Right kidney (tissue), 1 donor: ENCODE measurements at regions not wholly inside any gene's neighbourhood (a gene's known extent, or its start where the extent isn't known, plus 50 kb on each side); places are given as distances from the start of the nearest gene placed in this dataset.
"Not testable (repeated sequence)": the region's sequence is repeated elsewhere in the genome, so short reads cannot be mapped to it uniquely, and the experiment has no call there.

Source experiments
- DNase-seq: peaks from one replicate; pipeline ENCODE4 v3.0.0-alpha.2; 2016

DNA sequence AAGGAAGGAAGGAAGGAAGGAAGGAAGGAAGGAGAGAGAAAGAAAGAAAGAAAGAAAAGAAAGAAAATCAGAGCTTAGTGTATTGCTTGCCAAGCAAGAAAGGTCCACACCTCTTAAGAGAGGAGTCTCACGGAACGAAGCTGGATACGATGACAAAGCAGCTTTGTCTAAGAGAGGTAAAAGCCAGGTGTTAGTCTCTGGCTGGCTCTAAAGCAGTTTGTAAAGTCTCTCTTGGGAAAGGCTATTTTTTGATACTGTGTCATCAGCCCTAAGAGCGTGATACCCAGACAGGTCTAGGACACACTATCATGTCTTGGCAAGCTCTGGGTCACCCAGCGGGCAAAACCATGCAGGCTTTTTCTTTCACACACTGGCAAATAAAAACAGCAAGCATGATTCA lies 297.5 kb upstream of the NBPF12 start:
- not testable (repeated sequence) for DNase-seq

DNA sequence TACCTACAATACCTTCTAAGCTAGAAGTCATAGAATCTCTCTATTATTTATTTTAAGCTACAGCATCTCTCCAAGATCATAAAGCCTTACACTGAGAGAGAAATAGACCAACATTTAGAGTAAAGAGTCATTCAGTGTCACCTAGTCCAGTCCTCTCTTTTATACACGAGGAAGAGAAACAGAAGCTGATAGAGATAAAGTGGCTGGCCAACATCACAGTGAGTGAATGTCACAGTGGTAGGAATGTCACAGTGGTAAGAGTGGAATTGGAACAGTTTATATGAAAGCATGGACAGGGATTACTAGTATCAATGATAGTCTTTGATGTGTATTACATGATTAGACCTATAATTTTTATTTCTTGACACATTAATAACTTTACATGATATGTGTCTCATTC lies 307.8 kb upstream of the NBPF12 start:
- DNase-seq, result not testable (repeated sequence)

DNA sequence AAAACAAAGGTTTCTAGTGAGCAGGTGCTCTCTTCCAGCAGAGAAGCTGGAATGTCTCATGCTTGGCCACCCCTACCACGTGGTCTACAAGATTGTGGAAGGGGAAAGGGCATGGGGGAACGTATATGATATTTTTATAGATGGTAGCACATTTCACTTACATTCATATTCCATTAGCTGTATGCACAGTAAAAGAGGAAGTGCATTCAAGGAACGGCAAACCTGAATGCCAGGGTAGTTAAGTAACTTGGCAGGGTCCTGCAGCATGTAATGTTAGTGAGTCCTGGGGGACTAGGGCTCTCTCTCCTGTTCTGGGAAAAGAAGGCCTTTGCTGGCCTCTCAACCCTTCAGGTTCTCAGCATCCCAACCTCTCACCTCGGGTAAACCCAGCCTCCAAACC lies 319.5 kb upstream of the NBPF12 start:
- DNase-seq, result not testable (repeated sequence)

DNA sequence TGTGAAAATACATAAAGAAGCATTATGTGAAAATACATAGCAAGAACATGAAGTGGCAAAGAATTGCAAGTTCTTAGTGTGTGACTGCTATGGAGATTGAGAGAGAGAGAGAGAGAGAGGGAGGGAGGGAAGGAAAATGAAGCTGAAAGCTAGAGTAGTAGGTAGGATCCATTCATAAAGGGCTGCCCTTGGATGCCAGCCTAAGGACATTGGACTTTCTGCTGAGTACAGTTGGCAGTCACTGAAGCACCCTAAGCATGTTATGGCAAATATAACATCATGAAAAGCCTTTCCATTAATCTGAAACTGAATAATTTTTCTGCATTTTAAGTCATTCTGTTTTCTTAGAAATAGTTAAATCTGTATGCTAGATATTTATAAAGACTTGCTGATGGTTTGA lies 333.4 kb upstream of the NBPF12 start:
- not testable (repeated sequence) for DNase-seq

DNA sequence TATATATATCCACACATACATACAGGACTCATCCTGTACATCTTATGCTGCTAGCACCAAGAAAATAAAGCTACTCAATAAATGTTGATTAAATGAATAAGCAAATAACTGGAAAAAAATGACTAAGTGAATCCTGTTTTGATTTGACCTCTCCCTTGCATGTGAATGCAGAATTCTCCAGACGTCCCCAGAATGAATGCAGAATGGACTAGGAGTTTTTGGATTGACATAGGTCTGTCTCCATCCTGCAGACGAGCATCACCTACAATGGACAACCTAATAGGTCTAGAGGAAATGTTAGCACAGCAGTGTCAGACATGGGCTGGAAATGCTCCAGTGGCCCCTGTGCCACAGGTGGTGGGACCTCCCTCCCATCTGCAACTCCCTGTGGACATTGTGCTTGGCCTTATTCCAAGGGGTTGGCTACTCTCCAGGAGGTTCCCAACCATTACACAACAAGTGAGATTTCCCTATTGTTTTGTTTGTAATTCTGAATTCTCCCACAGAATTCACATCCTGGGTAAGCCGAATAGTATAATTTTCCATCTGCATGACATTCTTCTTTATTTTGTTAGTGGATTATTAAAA lies 337.3 kb upstream of the NBPF12 start:
- DNase-seq, result not testable (repeated sequence)

DNA sequence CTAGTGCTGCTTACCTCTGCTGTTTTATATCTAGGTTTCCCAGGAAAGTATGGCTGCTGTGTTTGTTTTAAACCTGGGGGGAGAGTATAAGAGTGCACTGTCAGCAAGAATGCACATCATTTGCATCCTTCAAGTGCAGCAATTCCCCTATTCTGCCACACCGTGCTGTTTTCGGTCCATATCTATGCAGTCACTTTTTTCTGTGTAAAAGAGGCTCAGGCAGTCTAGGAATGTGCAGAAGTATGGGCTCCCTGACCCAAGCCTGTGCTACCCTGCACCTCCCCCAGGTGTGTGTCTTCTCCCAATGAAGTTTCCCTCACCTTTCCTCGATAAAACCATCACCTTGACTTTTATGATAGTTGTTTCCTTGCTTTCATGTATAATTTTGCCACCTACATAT lies 338.2 kb upstream of the NBPF12 start:
- not testable (repeated sequence) for DNase-seq

DNA sequence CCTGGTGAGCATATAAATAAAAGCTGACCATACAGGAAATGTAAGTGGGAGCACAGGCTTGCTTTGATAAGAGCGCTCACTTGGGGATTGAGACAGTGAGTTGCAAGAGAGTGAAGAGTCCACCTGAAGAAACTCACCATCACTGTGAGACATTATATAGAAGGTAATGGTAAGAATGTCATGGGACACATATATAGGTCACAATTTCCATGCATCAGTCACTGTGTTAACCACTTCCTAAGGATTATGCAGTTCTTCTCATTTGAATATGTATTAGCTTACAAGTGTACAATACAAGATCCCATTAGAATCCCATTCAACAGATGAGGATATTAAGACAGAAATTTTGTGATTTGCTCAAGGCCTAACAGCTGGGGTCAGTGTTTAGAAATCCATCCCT lies 352.4 kb upstream of the NOTCH2NLA start:
- not testable (repeated sequence) for DNase-seq

DNA sequence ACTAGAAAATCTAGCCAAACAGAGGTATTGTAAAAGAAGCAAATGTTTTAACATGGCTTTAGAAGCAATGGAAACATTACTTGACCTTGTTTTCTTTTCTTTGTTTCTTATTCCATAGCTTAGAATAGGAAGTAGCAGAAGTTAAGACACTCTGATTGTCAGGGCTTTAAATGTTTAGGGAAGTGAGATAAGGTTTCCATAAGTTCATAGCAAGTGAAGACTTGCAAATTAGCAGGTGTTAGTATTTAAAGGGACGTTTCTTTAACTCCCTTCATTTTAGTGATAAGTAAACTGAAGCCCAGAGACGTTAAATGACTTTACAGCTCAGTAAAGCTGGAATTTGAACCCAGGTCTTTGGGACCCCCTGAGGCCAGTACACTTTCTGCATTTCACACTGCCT lies 338.7 kb upstream of the NOTCH2NLA start:
- not testable (repeated sequence) for DNase-seq

DNA sequence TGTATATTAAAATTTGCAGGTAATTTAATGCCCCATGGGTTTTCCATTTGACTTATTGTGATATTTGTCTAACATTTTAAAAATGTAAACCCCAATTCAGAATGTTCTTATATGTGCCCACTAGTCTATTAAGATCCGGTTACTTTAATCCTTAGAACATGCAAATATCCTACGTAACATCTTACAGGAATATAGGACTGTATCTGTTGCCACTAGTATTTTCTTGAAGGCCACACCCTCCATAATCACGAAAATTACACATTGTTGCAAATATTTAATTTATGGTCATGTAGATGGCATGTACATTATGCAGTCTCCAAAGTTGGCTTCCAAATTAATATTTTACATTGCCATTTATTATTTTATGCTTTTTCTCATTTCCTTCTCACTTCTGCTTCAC lies 329.2 kb upstream of the NOTCH2NLA start:
- DNase-seq, result not testable (repeated sequence)

DNA sequence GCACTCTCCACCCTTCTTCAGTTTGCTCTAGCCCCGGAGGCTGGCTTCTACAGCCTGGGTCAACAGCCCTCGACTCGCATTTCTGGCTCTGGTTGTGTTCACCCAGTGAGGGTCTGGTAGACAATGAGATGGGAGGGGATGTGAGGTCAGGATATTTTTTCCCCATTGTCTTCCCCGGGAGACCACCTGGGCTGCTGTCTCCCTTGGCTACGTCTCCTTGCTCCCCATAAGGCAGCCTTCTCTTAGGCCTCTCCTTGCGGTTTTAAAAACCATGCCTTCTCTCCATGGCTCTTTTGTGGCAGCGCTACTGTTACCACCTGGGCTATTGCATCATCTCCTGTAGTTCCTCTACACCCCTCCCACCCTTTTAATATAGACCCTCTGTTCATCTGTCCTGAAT lies 327.6 kb upstream of the NOTCH2NLA start:
- not testable (repeated sequence) for DNase-seq

DNA sequence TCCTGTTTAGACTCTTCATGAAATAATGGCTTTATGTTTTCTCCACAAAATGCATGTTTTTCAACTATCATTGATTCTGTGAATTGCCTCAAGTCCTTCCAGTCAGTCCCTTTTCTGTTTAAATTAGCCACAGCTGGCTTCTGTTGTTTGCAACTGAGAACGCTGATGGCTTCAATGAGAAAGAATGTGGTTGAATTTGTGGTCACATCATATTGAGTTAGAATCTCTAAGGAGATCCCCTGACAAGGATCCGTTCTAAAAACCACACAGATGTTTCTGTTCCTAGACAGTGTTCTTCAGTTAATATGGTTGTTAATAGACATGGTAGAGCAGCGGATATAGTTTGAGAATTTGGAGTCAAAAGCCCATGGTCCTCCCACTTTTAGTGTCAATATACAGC lies 323.6 kb upstream of the NOTCH2NLA start:
- DNase-seq, result not testable (repeated sequence)

DNA sequence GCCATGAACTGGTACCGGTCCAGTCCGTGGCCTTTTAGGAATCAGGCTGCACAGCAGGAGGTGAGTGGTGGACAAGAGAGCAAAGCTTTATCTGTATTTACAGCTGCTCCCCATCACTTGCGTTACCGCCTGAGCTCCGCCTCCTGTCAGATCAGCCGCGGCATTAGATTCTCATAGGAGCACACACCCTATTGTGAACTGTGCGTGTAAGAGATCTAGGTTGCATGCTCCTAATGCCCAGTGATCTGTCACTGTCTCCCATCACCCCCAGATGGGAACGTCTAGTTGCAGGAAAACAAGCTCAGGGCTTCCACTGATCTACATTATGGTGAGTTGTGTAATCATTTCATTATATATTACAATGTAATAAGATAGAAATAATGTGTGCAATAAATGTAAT lies 319.9 kb upstream of the NOTCH2NLA start:
- DNase-seq, result not testable (repeated sequence)

DNA sequence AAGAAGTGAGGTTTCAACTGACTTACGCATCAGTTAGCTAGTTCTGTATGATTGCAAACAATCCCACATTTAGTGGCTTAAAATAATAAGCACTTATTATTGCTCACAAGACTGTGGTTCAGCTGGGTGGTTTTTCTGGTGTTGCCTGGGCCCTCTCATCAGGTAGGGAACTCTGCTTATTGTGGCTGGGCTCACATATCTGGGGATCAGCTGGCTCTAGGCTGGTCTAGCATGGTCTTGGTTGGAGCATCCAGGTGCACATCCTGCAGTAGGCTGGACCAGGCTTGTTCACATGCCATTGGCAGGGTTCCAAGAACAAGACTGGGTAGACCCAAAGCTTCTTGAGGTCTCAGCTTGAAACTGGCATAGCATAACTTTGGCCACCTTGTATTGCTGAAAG lies 317.4 kb upstream of the NOTCH2NLA start:
- DNase-seq, result not testable (repeated sequence)

DNA sequence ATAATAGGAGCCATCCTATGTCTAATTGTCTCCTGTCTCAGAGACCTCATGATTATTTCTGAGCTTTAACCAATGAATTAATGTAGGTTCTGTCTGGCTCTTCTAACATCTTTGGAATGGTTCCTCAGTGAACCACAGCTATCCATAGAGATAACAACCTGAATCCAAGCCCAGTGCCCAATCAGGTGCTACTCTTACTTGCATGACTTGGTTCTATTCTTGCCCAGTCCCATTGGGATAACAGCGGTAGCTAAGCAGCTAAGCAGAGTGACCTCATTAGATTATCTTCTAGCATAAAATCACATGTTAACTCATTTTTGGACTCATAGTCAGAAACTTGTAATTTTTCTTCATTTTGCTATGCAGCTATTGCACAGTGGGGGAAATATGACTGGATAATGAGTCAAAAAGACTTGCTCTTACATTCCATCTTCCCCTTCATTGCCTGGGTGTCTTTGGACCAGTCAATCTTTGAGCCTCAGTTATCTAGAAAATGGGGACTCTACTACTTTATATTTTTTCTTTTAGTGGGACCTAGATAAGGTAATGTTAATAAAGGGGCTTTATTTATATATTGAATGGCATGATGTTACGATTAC lies 309.1 kb upstream of the NOTCH2NLA start:
- DNase-seq, result not testable (repeated sequence)

DNA sequence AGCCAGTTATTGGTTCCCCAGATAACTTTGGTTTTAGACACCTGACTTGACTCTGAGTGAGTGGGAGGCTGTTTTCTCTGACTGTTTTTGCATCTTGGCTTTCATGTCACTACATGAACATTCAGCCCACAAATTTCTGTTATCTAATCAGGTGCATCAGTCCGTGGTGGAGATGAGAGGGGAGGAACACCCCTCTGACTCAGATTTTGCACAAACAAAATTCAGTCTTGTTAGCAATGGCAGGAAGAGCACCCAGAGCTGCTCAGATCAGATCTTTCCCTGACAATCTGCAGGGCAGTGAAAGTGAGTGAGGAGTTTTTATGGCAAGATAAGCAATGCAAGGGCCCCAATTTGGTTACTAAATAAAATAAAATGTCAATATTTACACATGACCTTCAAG lies 307.2 kb upstream of the NOTCH2NLA start:
- DNase-seq, result not testable (repeated sequence)

DNA sequence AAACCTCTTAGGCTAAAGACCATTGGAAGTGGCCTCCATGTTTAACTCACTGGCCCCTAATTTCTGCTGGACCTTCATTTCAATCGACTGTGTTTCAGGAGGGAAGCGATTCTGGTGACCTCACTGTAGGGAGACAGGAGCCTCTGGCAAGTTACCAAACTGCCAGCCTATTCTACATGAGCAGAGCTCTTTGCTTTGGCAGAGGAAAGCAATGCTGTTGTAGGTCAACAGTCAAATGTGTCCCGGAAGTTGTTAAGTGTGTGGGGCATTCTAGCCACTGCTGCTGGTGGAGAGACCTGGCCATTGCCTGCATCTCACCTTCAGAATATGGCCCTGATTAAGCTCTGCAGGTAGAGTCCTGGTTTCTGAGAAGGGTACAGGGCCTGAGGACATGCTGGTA lies 306.8 kb upstream of the NOTCH2NLA start:
- not testable (repeated sequence) for DNase-seq

DNA sequence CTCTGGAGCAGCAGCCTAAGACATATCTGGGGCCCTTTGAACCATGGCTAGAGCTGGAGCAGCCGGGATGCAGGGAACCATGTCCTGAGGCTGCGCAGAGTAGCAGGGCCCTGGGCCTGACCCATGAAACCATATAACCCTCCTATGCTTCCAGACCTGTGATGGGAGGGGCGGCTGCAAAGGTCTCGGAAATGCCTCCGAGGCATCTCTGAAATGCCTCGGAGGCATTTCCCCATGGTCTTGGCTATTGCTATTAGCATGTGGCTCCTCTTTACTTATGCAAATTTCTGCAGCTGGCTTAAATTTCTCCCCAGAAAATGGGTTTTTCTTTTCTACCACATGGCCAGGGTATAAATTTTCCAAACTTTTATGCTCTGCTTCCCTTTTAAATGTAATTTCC lies 302.1 kb upstream of the NOTCH2NLA start:
- DNase-seq, result not testable (repeated sequence)

DNA sequence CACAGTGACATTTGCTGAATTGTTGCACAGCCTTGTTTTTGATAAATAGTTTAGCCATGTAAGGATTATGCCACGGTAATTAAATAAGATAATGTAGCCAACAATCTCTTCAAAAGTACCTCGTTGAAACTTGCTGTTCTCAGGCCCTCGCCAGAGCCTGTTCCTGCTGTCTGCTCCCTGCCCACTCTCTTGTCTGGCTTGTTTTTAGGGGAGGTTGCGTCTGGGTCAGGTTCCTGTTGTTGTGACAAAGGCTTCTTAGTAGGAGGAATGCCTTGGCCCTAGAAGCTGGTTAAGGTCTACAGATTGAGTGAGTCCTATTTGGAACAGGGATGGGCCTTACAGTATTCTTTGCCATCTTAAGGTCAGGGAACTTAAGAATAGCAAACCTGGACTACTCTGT lies 294.0 kb upstream of the NOTCH2NLA start:
- not testable (repeated sequence) for DNase-seq

DNA sequence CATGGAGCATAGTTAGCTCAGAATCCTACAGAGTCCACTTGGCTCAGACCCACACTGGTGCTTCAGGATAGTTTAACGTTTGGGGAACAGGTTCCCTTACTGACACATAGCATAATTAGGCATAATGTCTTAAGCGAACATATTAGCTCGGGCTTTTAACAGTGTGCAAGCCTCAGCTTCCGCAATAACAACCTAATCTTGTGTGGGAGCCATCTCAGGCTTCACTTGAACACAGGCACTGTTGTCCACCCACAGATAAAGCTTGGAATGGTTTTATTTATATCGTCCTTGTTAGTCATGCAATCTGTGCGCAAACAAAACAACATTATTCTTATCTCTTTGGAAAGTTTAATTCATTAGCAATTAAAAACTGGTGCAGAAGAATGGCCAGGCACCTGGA lies 293.5 kb upstream of the NOTCH2NLA start:
- DNase-seq, result not testable (repeated sequence)

DNA sequence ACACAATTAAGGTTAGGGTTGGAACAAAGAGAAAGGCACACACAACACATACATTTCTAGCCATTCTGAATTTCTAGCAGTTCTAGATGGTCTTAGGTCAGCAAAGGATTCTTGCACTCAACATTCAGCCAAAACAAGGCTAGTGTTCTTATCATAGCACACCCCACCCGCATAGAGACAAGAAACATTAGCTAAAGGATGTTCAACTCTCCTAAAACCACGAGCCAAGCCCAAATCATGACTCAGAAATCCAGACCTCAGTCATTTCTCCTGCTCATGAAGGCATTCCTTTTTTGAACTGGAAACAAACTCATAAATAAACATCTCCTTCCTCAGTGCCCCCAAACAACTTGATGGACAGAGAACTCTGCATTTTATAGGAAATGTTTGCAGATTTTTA lies 293.0 kb upstream of the NOTCH2NLA start:
- not testable (repeated sequence) for DNase-seq

DNA sequence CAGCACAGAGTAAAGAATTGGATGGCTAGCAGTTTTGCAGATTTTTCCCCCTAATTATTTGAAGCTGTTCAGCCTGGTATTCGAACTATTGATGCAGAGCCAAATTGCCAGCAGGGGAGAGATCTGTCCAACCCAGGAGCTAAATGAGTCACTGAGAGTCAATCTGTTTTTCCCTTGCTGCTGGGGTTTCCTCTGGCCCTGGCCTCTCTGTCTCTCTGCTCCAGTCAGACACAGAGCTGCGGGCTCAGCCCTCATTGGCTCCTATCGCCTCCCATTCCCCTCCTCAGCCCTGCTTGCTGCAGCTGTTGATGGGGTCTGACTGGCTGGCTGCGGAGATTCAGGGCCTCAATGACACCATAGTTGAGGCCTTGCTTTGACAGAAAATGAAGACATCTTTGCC lies 284.9 kb upstream of the NOTCH2NLA start:
- DNase-seq, result not testable (repeated sequence)

DNA sequence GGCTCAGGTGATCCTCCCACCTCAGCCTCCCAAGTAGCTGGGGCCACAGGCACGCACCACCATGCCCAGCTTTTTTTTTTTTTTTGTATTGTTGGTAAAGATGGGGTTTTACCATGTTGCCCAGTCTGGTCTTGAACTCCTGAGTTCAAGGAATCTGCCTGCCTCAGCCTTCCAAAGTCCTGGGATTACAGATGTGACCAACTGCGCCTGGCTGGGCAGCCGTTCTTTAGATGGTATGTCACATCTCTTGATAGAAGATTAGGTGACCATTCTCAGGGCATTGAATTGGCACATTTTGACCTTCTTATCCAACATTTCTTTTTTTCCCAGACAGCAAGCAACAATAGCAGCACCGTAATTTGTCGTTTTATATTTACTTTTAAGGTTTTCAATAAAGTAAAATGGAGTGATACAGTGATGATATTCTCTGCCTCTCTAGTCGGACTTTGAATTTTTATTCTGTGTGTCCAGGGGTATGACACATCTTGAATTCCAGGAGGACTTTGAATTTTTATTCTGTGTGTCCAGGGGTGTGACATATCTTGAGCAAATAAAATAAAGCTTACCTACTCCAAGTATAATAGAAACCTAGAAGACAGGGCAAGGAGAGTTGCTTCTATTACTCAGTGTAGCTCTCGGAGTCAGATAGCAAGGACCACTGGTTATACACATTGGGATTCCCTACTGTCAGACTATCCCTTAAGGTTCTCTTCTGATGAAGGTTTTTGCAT lies 282.4 kb upstream of the NOTCH2NLA start:
- not testable (repeated sequence) for DNase-seq

DNA sequence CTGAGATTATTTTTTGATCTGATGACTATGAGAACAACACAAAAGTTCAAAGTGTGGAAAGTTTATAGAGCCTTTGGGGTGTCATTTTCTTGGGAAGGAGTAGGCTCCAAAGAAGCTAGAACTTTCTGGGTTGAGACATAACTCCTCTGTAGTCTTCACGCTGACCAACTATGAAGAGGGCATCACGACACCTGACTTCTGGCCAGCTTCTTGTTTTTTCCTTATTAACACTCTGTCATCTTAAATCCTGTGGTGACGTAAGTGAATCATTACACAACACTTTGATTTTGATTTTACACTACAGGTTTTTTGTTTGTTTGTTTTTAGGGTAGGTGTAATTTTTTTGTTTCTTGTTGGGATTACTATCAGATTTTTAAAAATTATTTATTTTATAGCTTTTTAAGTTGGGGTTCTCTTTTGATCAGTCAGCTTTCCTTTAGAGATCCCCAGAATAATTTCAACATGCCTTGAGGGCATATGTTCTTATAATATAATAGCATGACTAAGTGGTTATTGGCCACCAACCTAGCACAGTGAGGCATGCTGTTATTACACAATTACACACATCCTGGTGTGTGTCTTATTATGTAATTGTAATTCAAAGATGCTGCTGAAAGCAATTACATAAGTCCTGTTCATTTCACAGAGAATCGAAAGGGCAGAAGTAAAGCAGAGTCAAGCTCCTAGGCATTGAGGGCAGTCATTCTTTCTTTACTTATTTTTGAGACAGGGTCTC lies 281.6 kb upstream of the NOTCH2NLA start:
- DNase-seq, result not testable (repeated sequence)
